ENCODE measurements at regions not wholly inside any gene's neighbourhood (a gene's known extent, or its start where the extent isn't known, plus 50 kb on each side); places are given as distances from the start of the nearest gene placed in this dataset.

DNA sequence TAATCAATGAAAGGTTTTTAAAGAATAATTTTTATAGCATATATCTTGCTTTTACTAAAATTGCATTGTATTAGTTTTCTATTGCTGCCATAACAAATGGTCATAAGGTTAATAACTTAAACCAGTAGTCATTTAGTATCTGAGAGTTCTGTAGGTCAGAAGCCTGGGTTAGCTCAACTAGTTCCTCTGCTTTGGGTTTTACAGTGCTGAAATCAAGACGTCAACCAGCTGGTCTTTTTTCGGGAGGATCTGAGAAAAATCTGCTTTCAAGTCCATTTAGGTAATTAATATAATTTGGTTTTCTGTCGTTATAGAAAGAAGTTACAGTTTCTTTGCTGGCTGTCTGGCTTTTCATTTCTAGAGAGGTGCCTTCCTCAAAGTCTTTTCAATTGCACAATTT is 577.7 kb downstream of the MRPL39 start:
- Mint-ChIP-seq H3K4me3 (ENCODE audit: unreplicated experiment) (no peak overlapping the region), H3K36me3 (ENCODE audit: low read depth) (no peaks in the 10 kb centered on the region), H3K4me1 (ENCODE audit: low read depth) (no peaks in the 10 kb centered on the region), H3K27me3 (ENCODE audit: low read depth) (no peaks in the 10 kb centered on the region), H3K27ac (ENCODE audit: unreplicated experiment) (no peak overlapping the region), H3K9me3 (ENCODE audit: low read depth) (peaks cover 33% of the 10 kb centered on the region)
- DNase-seq (ENCODE audit: low spot score) = no peak
- no peak for TF ChIP-seq CTCF (IDR thresholded peaks at IDR 0.05)

DNA sequence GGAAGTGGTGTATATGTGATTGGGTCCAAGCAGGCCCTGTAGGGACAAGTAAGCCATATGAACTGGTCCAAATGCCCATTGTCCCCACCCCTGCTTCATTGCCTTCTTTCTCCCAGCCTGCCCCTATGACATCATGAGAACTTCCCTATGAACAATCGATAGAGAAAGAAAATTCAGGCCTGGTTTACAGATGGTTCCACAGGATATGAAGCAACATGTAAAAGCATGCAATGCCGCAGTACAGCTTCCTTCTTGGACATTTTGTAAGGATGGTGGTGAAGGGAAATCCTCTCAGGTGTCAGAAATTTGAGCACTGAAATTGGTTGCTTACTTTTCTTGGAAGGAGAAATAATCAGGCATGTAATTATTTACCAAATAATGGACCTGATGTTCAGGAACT is 581.7 kb downstream of the MRPL39 start:
- Mint-ChIP-seq H3K9me3 (ENCODE audit: low read depth) (peaks cover 43% of the 10 kb centered on the region), H3K27me3 (ENCODE audit: low read depth) (no peaks in the 10 kb centered on the region), H3K4me3 (ENCODE audit: unreplicated experiment) (no peak overlapping the region), H3K27ac (ENCODE audit: unreplicated experiment) (no peak overlapping the region), H3K4me1 (ENCODE audit: low read depth) (no peaks in the 10 kb centered on the region), H3K36me3 (ENCODE audit: low read depth) (no peaks in the 10 kb centered on the region)
- no peak for TF ChIP-seq CTCF (IDR thresholded peaks at IDR 0.05)
- DNase-seq (ENCODE audit: low spot score) = no peak

DNA sequence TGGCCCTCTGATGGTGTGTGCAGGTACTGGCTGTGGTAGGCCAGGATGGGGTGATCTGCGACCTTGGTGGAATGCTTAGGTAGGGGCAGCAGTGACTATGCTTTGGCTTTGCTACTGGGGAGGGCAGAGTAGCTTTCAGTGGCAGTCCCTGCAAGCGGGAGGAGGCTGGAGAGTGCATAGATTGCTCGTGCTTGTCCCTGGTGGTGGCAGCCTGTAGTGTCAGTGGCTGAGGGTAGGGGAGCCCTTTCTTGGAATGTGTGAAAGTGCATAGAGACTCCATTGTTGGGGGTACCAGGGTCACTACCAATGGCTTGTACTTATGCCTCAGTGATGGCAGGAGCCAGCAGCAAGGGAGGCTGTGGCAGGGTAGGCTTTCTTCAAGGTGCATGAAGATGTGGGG is 582.6 kb downstream of the MRPL39 start:
- H3K4me3 Mint-ChIP-seq (ENCODE audit: unreplicated experiment) = no peak overlapping the region
- H3K27ac Mint-ChIP-seq (ENCODE audit: unreplicated experiment) = no peak overlapping the region
- no peak for DNase-seq (ENCODE audit: low spot score)
- no peaks in the 10 kb centered on the region for H3K27me3 Mint-ChIP-seq (ENCODE audit: low read depth)
- TF ChIP-seq CTCF (IDR thresholded peaks at IDR 0.05) = no peak
- no peaks in the 10 kb centered on the region for H3K4me1 Mint-ChIP-seq (ENCODE audit: low read depth)
- peaks cover 44% of the 10 kb centered on the region for H3K9me3 Mint-ChIP-seq (ENCODE audit: low read depth)
- H3K36me3 Mint-ChIP-seq (ENCODE audit: low read depth) = no peaks in the 10 kb centered on the region

GRCh38 chr21:25005388-25005787 is 601.9 kb downstream of the MRPL39 start:
- no peak overlapping the region for H3K4me3 Mint-ChIP-seq (ENCODE audit: unreplicated experiment)
- no peaks in the 10 kb centered on the region for H3K27me3 Mint-ChIP-seq (ENCODE audit: low read depth)
- DNase-seq (ENCODE audit: low spot score) = no peak
- peaks cover 36% of the 10 kb centered on the region for H3K9me3 Mint-ChIP-seq (ENCODE audit: low read depth)
- no peak for TF ChIP-seq CTCF (IDR thresholded peaks at IDR 0.05)
- no peak overlapping the region for H3K27ac Mint-ChIP-seq (ENCODE audit: unreplicated experiment)
- no peaks in the 10 kb centered on the region for H3K36me3 Mint-ChIP-seq (ENCODE audit: low read depth)
- H3K4me1 Mint-ChIP-seq (ENCODE audit: low read depth) = no peaks in the 10 kb centered on the region

GRCh38 chr21:25002676-25003075 is 604.6 kb downstream of the MRPL39 start:
- H3K27me3 Mint-ChIP-seq (ENCODE audit: low read depth) = no peaks in the 10 kb centered on the region
- H3K4me1 Mint-ChIP-seq (ENCODE audit: low read depth) = no peaks in the 10 kb centered on the region
- peaks cover 35% of the 10 kb centered on the region for H3K9me3 Mint-ChIP-seq (ENCODE audit: low read depth)

More at GRCh38 chr21:25002676-25003075, 604.6 kb downstream of the MRPL39 start:
- Mint-ChIP-seq H3K4me3 (ENCODE audit: unreplicated experiment) (no peak overlapping the region), H3K36me3 (ENCODE audit: low read depth) (no peaks in the 10 kb centered on the region), H3K27ac (ENCODE audit: unreplicated experiment) (no peak overlapping the region)
- DNase-seq (ENCODE audit: low spot score) = no peak
- TF ChIP-seq CTCF (IDR thresholded peaks at IDR 0.05) = no peak

Measured in chondrocyte (in vitro differentiated cells).